Umbilical cord (tissue), 1 donor: ENCODE measurements at regions not wholly inside any gene's neighbourhood (a gene's known extent, or its start where the extent isn't known, plus 50 kb on each side); places are given as distances from the start of the nearest gene placed in this dataset.
A peak's percentile ranks its signal among the peaks of the same experiment; 100 is the strongest.

Experiments used
- DNase-seq: peaks from one replicate; pipeline ENCODE4 v3.0.0-alpha.2; 2015; ENCODE audit warnings: low spot score

- no peak for DNase-seq
Observed at GRCh38 chr9:20043035-20043434, 254.2 kb upstream of the SLC24A2 start.

DNA sequence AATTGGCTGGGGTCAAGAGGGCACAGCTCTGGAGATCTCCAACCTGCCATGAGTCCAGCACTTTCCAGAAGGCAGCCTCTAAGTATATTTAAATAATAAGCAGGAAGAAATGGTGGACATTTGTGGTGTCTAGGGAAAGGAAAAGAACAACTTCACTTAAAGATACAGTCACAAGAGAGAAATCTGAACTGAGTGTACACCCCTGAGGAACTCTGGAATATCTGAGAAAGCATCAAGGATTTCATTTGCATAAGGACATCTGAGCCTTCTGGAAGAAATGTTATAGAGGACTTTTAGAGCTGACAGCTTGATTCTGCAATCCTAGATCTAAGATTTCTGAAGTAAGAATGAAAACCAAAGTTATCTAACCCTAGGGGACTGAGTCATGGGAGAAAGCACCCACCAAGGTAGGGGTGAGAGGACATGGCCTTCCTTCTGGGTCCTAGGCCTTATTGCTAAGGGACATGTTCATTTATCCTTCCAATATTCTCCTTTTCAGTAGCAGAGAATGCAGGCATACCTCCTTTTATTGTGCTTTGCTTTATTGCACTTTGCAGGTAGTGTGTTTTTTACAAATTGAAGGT lies 253.4 kb upstream of the SLC24A2 start:
- no peak for DNase-seq

DNA sequence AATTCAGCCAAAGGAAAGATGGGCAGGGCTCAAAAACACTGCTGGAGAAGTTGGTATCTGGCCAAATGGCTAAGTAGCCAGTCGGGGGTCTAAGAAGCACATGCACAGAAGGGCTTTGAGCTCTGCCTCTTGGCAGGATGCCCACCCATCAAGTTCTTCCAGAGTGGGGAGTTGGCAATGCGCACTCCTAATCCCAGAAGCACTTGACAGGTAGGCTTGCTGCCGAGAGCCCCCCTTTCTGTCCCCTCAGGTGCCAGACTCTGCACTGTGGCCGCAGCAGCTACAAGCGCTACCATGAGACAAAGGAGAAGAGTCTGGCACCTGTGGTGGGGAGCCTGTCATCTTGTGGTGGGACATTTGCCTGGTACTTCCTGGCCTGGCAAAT lies 252.9 kb upstream of the SLC24A2 start:
- DNase-seq = no peak

GRCh38 chr9:20040991-20041696 lies 252.3 kb upstream of the SLC24A2 start:
- DNase-seq = no peak

GRCh38 chr9:20037699-20038098 lies 248.9 kb upstream of the SLC24A2 start:
- no peak for DNase-seq

- DNase-seq = no peak
Observed at GRCh38 chr9:20033511-20033910, 244.7 kb upstream of the SLC24A2 start.

DNA sequence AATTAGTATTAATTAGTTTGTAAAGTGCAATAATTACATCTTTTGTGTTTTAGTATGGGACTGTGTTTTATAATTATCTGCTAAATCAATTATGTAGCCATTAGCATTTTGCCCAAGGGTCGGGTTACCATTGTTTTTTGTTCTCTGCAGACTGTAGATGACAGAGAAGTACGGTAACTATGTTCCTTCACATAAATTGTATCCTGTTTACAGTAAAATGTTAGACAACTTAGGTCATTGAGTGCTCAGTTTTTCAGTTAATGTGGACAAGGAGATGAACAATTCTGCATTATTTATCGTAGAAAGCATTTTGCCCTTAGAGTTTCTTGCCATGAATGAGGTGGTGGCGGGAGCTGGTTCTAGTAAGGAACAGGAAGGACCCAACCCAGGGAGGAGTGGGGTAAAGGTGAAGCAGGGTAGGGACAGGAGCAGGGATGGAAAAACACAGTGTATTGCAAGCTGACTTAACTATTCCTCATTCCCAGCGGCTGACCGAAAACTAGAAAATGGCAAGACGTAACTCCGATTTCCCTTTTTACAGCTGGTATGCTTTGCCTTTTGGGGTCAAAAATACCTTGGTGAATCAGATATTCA lies 243.7 kb upstream of the SLC24A2 start:
- no peak for DNase-seq

DNA sequence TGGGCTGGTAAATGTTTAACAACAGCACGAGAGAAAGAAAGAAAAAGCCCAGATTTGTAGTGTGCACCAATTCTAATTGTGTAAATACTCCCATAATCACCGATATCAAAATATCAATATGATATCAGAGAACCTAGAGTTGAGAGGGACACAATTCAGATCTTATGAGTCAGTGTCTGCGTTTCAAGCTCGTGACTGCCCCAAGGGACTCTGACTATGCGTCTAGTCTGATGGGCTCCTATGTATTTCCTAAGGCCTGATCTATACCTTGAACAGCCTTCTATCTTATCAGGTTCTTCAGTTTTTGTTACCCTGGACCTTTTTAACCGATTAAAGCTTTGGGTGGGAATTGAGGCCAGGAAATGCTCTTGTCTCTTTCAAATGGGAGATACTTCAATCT lies 243.0 kb upstream of the SLC24A2 start:
- DNase-seq = no peak

DNA sequence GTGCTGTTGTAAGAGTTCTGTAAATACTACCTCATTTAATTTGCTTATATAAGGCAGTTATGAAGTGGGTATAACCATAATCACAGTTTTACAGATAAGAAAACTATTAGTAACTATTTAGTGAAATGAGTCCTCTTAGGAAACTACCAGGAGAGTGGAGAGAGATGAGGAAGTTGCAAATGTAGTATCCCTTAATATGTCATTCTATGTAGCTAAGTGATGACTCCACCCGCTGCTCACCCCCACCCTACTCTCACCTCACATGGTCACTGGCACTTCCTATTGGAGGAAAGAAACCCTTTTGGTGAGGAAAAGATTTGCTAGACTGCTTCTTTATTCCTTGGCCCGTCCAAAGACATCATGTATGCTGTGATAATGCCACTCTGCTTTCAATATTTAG lies 241.8 kb upstream of the SLC24A2 start:
- no peak for DNase-seq

DNA sequence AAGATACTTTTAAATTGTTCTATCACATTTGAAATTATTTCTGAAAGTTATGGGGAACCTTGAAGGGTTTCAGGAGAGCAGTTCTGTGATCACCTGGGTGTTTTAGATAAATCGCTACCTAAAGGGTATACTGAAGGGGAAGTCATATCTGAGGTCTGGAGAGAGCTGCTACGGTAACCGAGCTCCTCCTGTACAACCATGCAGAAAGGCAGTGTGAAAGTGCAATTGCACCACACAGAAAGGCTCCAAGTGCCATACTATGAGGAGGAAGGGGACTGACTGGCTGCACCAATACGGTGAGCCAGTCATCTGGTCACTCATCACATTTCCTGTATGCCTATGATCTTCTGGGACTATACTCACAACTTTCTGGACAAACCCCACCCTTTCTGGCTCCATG lies 241.4 kb upstream of the SLC24A2 start:
- no peak for DNase-seq

DNA sequence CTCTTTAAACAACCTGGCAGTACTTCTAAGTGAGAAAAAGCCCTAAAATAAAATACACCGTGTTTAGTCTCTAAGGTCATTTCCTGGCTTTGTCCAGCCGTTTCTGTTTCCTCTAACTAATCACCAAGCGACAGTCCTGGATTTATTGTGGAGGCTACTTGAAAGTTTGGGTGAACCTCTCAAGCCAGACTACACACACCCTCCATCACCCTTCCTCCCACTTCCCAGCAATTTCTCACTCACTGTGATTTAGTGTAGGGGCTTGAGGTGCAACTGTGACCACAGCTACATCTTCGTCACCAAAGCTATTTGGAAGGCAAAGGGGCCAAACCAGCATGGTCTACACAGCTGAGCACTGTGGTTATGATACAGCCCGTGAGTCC lies 240.0 kb upstream of the SLC24A2 start:
- peak; percentile 61 for DNase-seq

GRCh38 chr9:20028192-20028848 lies 239.5 kb upstream of the SLC24A2 start:
- no peak for DNase-seq

- no peak for DNase-seq
Observed at GRCh38 chr9:20023961-20024571, 235.2 kb upstream of the SLC24A2 start.

GRCh38 chr9:20023210-20023905 lies 234.5 kb upstream of the SLC24A2 start:
- no peak for DNase-seq

DNA sequence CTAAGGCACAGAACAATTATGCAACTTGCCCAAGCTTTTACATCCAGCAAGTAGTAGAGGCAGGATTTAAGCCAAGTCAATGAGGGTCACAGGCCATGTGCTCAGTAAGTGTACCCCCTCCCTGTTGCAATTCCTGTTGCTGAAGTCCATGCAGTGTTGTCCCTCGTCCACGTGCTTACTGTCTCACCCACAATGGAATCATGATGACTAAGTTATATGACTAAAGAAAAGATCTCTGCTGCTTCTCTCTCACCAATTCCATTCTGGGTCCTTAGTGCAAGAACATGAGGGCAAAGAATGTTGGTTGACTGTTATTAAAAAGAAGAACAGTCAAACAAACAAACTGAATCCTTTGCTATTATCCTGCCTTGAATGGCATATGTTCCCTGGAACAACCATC lies 233.6 kb upstream of the SLC24A2 start:
- DNase-seq = no peak

- DNase-seq = no peak
Observed at GRCh38 chr9:20016611-20017010, 227.8 kb upstream of the SLC24A2 start.

DNA sequence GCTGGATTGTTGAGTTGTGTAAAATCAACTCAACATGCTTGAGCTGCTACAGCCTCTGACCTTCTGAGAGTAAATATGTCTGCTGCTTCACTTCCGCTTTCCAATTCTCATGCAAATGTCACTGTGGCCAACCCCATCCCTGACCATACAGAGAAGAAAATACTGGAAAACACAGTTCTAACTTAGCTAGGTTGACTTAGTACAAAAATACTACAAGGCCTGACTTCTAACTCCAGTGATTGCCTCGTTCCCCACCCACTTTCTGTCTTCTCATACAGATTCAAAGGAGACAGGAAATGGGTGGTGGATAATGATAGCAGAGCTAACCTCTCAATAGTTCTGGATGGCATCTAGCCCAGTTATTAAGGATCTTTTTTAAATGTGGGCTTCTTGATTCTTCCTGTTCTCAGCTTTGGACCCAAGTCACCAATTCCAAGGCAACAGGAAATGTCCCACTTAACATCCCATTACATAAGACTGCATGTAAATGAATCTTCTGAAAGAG lies 226.6 kb upstream of the SLC24A2 start:
- DNase-seq = no peak

DNA sequence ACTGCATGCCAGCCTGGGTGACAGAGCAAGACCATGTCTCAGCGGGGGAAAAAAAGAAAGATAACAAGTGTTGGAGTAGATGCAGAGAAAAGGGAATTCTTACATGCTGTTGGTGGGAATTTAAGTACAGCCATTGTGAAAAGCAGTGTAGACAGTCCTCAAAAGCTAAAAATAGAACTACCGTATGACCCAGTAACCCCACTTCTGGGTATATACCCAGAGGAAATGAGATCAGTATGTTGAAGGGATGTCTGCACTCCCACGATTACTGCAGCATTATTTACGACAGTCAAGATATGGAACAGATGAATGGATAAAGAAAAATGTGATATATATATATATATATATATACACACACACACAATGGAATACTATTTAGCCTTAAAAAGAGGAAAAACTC lies 225.3 kb upstream of the SLC24A2 start:
- DNase-seq = no peak

DNA sequence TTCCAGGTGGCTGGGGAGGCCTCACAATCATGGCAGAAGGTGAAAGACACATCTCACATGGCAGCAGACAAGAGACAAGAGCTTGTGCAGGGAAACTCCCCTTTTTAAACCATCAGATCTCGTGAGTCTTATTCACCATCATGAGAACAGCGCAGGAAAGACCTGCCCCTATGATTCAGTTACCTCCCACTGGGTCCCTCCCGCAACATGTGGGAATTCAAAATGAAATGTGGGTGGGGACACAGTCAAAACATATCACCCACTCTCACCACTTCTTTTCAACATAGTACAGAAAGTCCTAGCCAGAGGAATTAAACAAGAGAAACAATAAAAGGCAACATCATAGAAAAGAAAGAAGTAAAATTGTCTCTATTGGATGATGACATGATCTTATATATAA lies 223.4 kb upstream of the SLC24A2 start:
- no peak for DNase-seq

GRCh38 chr9:20009606-20010005 lies 220.8 kb upstream of the SLC24A2 start:
- no peak for DNase-seq

DNA sequence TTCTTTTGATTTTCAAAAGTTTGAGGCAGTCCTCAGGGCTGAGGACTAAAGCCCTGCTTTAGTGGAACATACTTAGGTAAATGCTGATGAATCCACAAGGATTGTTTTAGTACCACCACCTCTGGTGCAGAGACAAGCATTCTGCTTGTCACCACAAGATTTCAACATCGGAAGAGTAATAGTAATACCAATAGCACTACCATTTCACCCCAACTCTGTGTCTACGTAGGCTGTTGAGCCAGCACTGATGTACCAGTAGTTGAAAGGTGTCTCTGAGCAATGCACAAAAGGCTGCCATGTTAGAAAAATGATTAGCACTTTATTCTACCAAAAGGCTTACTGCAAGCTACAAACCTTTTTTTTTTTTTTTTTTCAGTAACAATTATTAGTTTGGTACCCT lies 213.2 kb upstream of the SLC24A2 start:
- DNase-seq = no peak

DNA sequence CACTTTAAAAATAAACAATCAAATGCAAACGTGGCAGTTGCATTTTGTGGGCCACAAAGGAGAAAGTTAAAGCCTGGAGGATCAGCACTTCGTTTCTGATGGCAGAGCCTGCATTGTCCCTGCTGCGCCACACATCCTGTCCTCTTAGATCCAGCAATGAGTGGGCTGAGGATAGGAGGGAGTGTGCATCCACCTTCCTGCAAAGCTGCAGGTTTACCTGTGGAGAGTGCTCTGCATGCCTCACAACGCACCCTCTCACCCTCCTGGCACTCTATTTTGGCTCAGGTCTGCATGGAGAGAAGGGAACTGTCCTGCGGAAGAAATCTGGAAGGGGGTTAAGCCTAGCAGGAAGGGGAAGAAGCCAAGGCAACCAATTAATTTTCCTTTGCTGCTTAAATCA lies 212.2 kb upstream of the SLC24A2 start:
- DNase-seq = no peak
